DOHH2 (cell line): ENCODE measurements at regions not wholly inside any gene's neighbourhood (a gene's known extent, or its start where the extent isn't known, plus 50 kb on each side); places are given as distances from the start of the nearest gene placed in this dataset.

Experiments used
- H3F3A ChIP-seq: fragments of 200-600 bp; sonication (generic), shearing (Covaris generic); 2 replicates; pipeline ENCODE4 v1.6.0; 2016; ENCODE audit warnings: antibody characterized with exemption, mild to moderate bottlenecking; ENCODE audit not compliant: control insufficient read depth, insufficient read depth
- H3K27ac ChIP-seq: fragments of 200-600 bp; sonication (generic); 2 replicates; pipeline ENCODE4 v1.5.1; 2014; ENCODE audit warnings: low read depth, mild to moderate bottlenecking, low read length, moderate library complexity
- H3K27me3 ChIP-seq: fragments of 200-600 bp; sonication (generic); 2 replicates; pipeline ENCODE4 v1.6.1; 2014; ENCODE audit warnings: mild to moderate bottlenecking, low read length, mixed read lengths; ENCODE audit not compliant: control insufficient read depth
- H3K36me3 ChIP-seq: fragments of 200-600 bp; sonication (generic); 2 replicates; pipeline ENCODE4 v1.6.1; 2014; ENCODE audit warnings: mild to moderate bottlenecking, low read length, moderate library complexity, mixed read lengths; ENCODE audit not compliant: control insufficient read depth
- H3K4me1 ChIP-seq: fragments of 200-600 bp; sonication (generic); 2 replicates; pipeline ENCODE4 v1.6.1; 2014; ENCODE audit warnings: mild to moderate bottlenecking, low read length, mixed read lengths; ENCODE audit not compliant: control insufficient read depth
- H3K4me2 ChIP-seq: fragments of 200-600 bp; sonication (generic); 2 replicates; pipeline ENCODE4 v1.6.0; 2014; ENCODE audit warnings: mild to moderate bottlenecking, low read length, moderate library complexity
- H3K4me3 ChIP-seq: fragments of 200-600 bp; sonication (generic); 2 replicates; pipeline ENCODE4 v1.5.1; 2014; ENCODE audit warnings: mild to moderate bottlenecking, low read length, mixed read lengths
- H3K79me2 ChIP-seq: fragments of 200-600 bp; sonication (generic); 2 replicates; pipeline ENCODE4 v1.6.1; 2014; ENCODE audit warnings: mild to moderate bottlenecking, low read length, mixed read lengths; ENCODE audit not compliant: control insufficient read depth
- H3K9me2 ChIP-seq: fragments of 200-600 bp; sonication (generic); replicated peaks from 2 replicates; pipeline ENCODE4 v1.6.1; 2014; ENCODE audit warnings: mild to moderate bottlenecking, low read length, mixed read lengths; ENCODE audit not compliant: control insufficient read depth
- H3K9me3 ChIP-seq: fragments of 200-600 bp; sonication (generic); 2 replicates; pipeline ENCODE4 v1.6.1; 2014; ENCODE audit warnings: antibody characterized with exemption, low read length, mixed read lengths; ENCODE audit not compliant: control insufficient read depth, insufficient read depth
- H4K20me1 ChIP-seq: fragments of 200-600 bp; sonication (generic); 2 replicates; pipeline ENCODE4 v1.6.0; 2014; ENCODE audit warnings: low read depth, mild to moderate bottlenecking, antibody characterized with exemption, low read length, moderate library complexity; ENCODE audit not compliant: control insufficient read depth, insufficient read depth
- EZH2phosphoT487 ChIP-seq: fragments of 200-600 bp; sonication (generic); IDR thresholded peaks from 2 replicates; pipeline ENCODE4 v1.6.1; 2017; ENCODE audit warnings: borderline replicate concordance, mild to moderate bottlenecking, antibody characterized with exemption, low read length, moderate library complexity, mixed read lengths
- TF ChIP-seq, protein P1 (sequence below): fragments of 200-600 bp; sonication (generic); IDR thresholded peaks from one replicate; pipeline ENCODE4 v1.5.1; 2014; ENCODE audit warnings: antibody characterized with exemption, mild to moderate bottlenecking, low read depth, low read length; ENCODE audit not compliant: poor library complexity, severe bottlenecking

DNA sequence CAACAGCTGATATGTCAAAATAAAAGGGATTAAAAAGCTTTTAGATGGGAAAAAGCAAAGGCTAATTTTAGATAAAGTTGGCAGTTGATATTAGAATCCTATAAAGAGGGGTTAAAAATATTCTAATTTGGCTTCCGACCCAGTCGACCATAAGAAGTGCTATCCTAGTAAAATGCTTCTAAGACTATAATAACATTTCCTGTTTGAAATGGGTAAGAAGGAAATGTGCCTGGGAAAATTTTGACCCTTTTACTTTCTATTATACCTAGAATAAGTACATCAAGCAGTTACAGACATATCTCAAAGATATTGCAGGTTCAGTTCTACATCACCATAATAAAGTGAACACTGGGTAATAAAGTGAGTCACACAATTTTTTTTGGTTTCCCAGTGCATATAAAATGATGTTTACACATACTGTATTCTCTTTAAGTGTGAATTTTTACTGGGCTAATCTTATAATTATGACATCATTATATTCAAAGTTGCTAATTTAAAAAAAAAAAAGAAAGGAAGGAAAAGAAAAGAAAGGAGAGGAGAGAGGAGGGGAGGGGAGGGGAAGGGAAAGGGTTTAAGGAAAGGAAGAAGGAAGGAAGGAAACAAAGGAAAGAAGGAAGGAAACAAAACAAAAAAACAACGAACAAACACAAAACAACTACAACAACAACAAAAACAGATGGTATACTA, 308.2 kb upstream of the NR5A2 start:
- H3K27ac ChIP-seq, result no peak overlapping the region
- H4K20me1 ChIP-seq, result no peaks in the 10 kb centered on the region
- TF ChIP-seq, protein P1, sequence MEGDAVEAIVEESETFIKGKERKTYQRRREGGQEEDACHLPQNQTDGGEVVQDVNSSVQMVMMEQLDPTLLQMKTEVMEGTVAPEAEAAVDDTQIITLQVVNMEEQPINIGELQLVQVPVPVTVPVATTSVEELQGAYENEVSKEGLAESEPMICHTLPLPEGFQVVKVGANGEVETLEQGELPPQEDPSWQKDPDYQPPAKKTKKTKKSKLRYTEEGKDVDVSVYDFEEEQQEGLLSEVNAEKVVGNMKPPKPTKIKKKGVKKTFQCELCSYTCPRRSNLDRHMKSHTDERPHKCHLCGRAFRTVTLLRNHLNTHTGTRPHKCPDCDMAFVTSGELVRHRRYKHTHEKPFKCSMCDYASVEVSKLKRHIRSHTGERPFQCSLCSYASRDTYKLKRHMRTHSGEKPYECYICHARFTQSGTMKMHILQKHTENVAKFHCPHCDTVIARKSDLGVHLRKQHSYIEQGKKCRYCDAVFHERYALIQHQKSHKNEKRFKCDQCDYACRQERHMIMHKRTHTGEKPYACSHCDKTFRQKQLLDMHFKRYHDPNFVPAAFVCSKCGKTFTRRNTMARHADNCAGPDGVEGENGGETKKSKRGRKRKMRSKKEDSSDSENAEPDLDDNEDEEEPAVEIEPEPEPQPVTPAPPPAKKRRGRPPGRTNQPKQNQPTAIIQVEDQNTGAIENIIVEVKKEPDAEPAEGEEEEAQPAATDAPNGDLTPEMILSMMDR, result no peak
- no peak for TF ChIP-seq EZH2phosphoT487
- no peaks in the 10 kb centered on the region for H3K36me3 ChIP-seq
- no peaks in the 10 kb centered on the region for H3F3A ChIP-seq
- no peaks in the 10 kb centered on the region for H3K79me2 ChIP-seq
- 0 out of 2 replicates have a peak, but pooled peaks cover 3% of the 10 kb centered on the region for H3K27me3 ChIP-seq
- no peak overlapping the region for H3K4me2 ChIP-seq
- H3K4me3 ChIP-seq, result no peak overlapping the region
- no peaks in the 10 kb centered on the region for H3K9me3 ChIP-seq
- H3K9me2 ChIP-seq, result no peaks in the 10 kb centered on the region
- no peaks in the 10 kb centered on the region for H3K4me1 ChIP-seq

DNA sequence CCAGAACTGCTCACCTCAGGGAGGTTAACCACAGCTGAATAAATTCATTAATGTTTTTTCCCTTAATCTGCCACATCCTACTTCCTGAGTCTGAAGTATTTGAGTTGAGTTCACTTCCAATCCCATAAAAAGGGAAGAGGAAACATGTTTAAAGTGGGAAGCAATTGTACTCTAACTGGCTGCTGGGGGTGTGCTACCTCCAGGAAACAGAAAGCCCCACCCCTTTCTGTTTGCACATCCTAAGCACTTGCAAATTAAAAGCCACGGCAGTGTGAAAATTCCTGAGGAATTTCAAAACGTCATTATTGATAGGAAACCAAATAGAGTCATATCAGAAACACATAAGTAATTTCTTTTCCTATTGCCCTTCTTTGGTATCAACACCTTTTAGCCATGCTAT, 307.0 kb upstream of the NR5A2 start:
- H3F3A ChIP-seq, result no peaks in the 10 kb centered on the region
- TF ChIP-seq, protein P1, result no peak
- no peak for TF ChIP-seq EZH2phosphoT487

DNA sequence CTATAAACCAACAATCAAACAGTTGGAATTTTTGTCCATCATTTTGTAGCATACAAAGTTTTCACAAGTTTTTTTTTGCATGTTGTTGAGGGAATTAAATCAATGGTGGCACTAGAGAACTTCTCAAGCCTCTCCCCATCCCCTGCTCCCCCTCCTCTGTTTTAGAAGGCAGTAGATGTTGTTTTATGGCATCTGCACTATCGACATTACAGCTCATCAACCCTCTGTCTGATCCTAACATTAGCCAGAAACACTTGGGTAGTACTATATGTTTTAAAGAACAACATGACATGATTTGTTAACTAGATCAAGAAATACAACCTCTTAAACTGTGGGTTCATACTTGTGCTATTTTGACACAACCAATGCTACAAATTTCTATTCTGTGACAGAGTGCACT, 306.5 kb upstream of the NR5A2 start:
- H3K4me2 ChIP-seq, result no peak overlapping the region
- TF ChIP-seq, protein P1, result no peak
- TF ChIP-seq EZH2phosphoT487, result no peak
- H4K20me1 ChIP-seq, result no peaks in the 10 kb centered on the region
- H3K9me3 ChIP-seq, result no peaks in the 10 kb centered on the region
- no peak overlapping the region for H3K4me3 ChIP-seq
- 0 out of 2 replicates have a peak, but pooled peaks cover 3% of the 10 kb centered on the region for H3K27me3 ChIP-seq
- H3K9me2 ChIP-seq, result no peaks in the 10 kb centered on the region
- no peaks in the 10 kb centered on the region for H3K36me3 ChIP-seq
- no peak overlapping the region for H3K27ac ChIP-seq
- H3K4me1 ChIP-seq, result no peaks in the 10 kb centered on the region
- no peaks in the 10 kb centered on the region for H3K79me2 ChIP-seq
- H3F3A ChIP-seq, result no peaks in the 10 kb centered on the region

More for the DNA sequence above, 307.0 kb upstream of the NR5A2 start:
- no peaks in the 10 kb centered on the region for H3K4me1 ChIP-seq
- H3K36me3 ChIP-seq, result no peaks in the 10 kb centered on the region
- H3K27me3 ChIP-seq, result 0 out of 2 replicates have a peak, but pooled peaks cover 3% of the 10 kb centered on the region
- no peaks in the 10 kb centered on the region for H4K20me1 ChIP-seq
- H3K4me2 ChIP-seq, result no peak overlapping the region
- H3K9me3 ChIP-seq, result no peaks in the 10 kb centered on the region
- H3K27ac ChIP-seq, result no peak overlapping the region
- H3K79me2 ChIP-seq, result no peaks in the 10 kb centered on the region
- no peaks in the 10 kb centered on the region for H3K9me2 ChIP-seq
- no peak overlapping the region for H3K4me3 ChIP-seq
